H1 (cell line): ENCODE measurements at regions not wholly inside any gene's neighbourhood (a gene's known extent, or its start where the extent isn't known, plus 50 kb on each side); places are given as distances from the start of the nearest gene placed in this dataset.

Source experiments
- CTCF ChIA-PET: fragments of 300-600 bp; sonication (Branson Sonifier 250); formaldehyde crosslinking; loops from one replicate; lab custom pipeline; 2021; ENCODE audit not compliant: partially characterized antibody; lab: Charles Lee
- POLR2A ChIA-PET: fragments of 300-600 bp; sonication (Branson Sonifier 250); formaldehyde crosslinking; loops from one replicate; lab custom pipeline; 2021; ENCODE audit warnings: inconsistent platforms; ENCODE audit not compliant: partially characterized antibody; lab: Charles Lee
- DNase-seq, 2 experiments: peaks; one replicate each; pipeline versions ENCODE4 v3.0.0 to v3.0.0-alpha.2; 2010 to 2022; ENCODE audit warnings: low spot score in 2 of 2, low read depth in 1 of 2, mixed read lengths in 1 of 2
- FAIRE-seq: peaks from 2 replicates; lab custom pipeline; 2011; peaks lifted over from hg19 to GRCh38; lab: Jason Lieb, UNC
- H2AFZ ChIP-seq: 2 replicates; pipeline ENCODE4 v1.8.1; 2012; ENCODE audit warnings: low read length, inconsistent platforms
- H2AK5ac ChIP-seq: 2 replicates; pipeline ENCODE4 v1.6.1; 2013; ENCODE audit warnings: low read depth, low read length
- H2BK120ac ChIP-seq: replicated peaks from 2 replicates; pipeline ENCODE3; 2013; ENCODE audit warnings: low read depth, low read length, inconsistent platforms
- H2BK12ac ChIP-seq: 2 replicates; pipeline ENCODE4 v1.6.1; 2013; ENCODE audit warnings: low read depth, low read length
- H2BK15ac ChIP-seq: 2 replicates; pipeline ENCODE4 v1.6.1; 2013; ENCODE audit warnings: low read length
- H2BK20ac ChIP-seq: 2 replicates; pipeline ENCODE4 v1.6.1; 2013; ENCODE audit warnings: low read length
- H2BK5ac ChIP-seq: 2 replicates; pipeline ENCODE4 v1.6.1; 2013; ENCODE audit warnings: low read depth, low read length
- H3K14ac ChIP-seq: 2 replicates; pipeline ENCODE4 v1.6.1; 2013; ENCODE audit warnings: inconsistent platforms; ENCODE audit not compliant: insufficient read length
- H3K18ac ChIP-seq: 2 replicates; pipeline ENCODE4 v1.6.1; 2013; ENCODE audit warnings: low read length; ENCODE audit errors: extremely low read depth
- H3K23ac ChIP-seq: 2 replicates; pipeline ENCODE4 v1.6.1; 2013; ENCODE audit warnings: inconsistent platforms; ENCODE audit not compliant: insufficient read length
- H3K23me2 ChIP-seq: 2 replicates; pipeline ENCODE4 v1.6.1; 2013; ENCODE audit warnings: low read depth, low read length
- H3K27ac ChIP-seq: 2 replicates; pipeline ENCODE4 v1.6.1; 2011; ENCODE audit warnings: low read depth, low read length, inconsistent platforms
- H3K27me3 ChIP-seq, 4 experiments: replicated peaks in 1 of 4; 1 replicate in 1 of 4; 2 replicates in 3 of 4; pipeline versions ENCODE4 v1.6.1 to v1.8.1; 2011 to 2013; ENCODE audit warnings: low read length in 3 of 4, mild to moderate bottlenecking in 3 of 4, inconsistent platforms in 2 of 4, mixed read lengths in 2 of 4, moderate library complexity in 1 of 4; ENCODE audit not compliant: control insufficient read depth in 3 of 4, insufficient read depth in 3 of 4; ENCODE audit errors: extremely low read depth in 1 of 4
- H3K36me3 ChIP-seq, 4 experiments: 2 replicates each; pipeline versions ENCODE4 v1.6.1 to v1.8.1; 2011 to 2013; ENCODE audit warnings: mild to moderate bottlenecking in 4 of 4, low read length in 3 of 4, moderate library complexity in 2 of 4, control low read depth in 1 of 4, inconsistent platforms in 1 of 4; ENCODE audit not compliant: insufficient read depth in 4 of 4, control insufficient read depth in 2 of 4
- H3K4ac ChIP-seq: replicated peaks from 2 replicates; pipeline ENCODE3; 2013; ENCODE audit warnings: low read length, low read depth, mixed read lengths, inconsistent platforms; ENCODE audit not compliant: insufficient read length
- H3K4me1 ChIP-seq, 4 experiments: replicated peaks in 1 of 4; 1 replicate in 1 of 4; 2 replicates in 3 of 4; pipeline versions ENCODE4 v1.6.1 to v1.8.1; 2011 to 2013; ENCODE audit warnings: low read length in 3 of 4, inconsistent platforms in 2 of 4, mixed read lengths in 1 of 4; ENCODE audit not compliant: insufficient read depth in 4 of 4, control insufficient read depth in 3 of 4
- H3K4me2 ChIP-seq, 2 experiments: 2 replicates each; pipeline versions ENCODE4 v1.6.1 to v1.8.1; 2011 to 2013; ENCODE audit warnings: low read depth in 2 of 2, low read length in 2 of 2, control low read depth in 1 of 2, inconsistent platforms in 1 of 2, mild to moderate bottlenecking in 1 of 2; ENCODE audit not compliant: insufficient read depth in 1 of 2
- H3K4me3 ChIP-seq, 4 experiments: fragments of 200-600, 300-600 bp in 1 of 4; sonication (generic), shearing (Covaris generic), sonication (Bioruptor Twin) in 1 of 4; 2 replicates each; pipeline versions ENCODE4 v1.5.1 to v1.8.1; 2011 to 2016; ENCODE audit warnings: low read length in 4 of 4, low read depth in 3 of 4, control low read depth in 2 of 4, inconsistent platforms in 2 of 4, mild to moderate bottlenecking in 2 of 4, mixed read lengths in 1 of 4, moderate library complexity in 1 of 4; ENCODE audit not compliant: insufficient read depth in 2 of 4; ENCODE audit errors: extremely low read depth in 1 of 4
- H3K56ac ChIP-seq: replicated peaks from 2 replicates; pipeline ENCODE3; 2013; ENCODE audit warnings: low read depth, mild to moderate bottlenecking, mixed read lengths, low read length, inconsistent platforms; ENCODE audit not compliant: insufficient read length
- H3K79me1 ChIP-seq: 2 replicates; pipeline ENCODE4 v1.6.1; 2013; ENCODE audit warnings: low read depth, low read length, control low read depth
- H3K79me2 ChIP-seq, 2 experiments: 2 replicates each; pipeline versions ENCODE4 v1.6.1 to v1.8.1; 2012 to 2013; ENCODE audit warnings: low read length in 2 of 2, mild to moderate bottlenecking in 2 of 2, inconsistent platforms in 1 of 2; ENCODE audit not compliant: insufficient read depth in 2 of 2, control insufficient read depth in 1 of 2
- H3K9ac ChIP-seq, 4 experiments: replicated peaks in 1 of 4; 1 replicate in 1 of 4; 2 replicates in 3 of 4; pipeline versions ENCODE4 v1.6.1 to v1.8.1; 2011 to 2013; ENCODE audit warnings: low read depth in 3 of 4, low read length in 3 of 4, control low read depth in 2 of 4, mild to moderate bottlenecking in 2 of 4, moderate library complexity in 2 of 4, inconsistent platforms in 1 of 4; ENCODE audit errors: extremely low read depth in 1 of 4
- H3K9me3 ChIP-seq, 2 experiments: 2 replicates each; pipeline versions ENCODE4 v1.6.1 to v1.8.1; 2012 to 2013; ENCODE audit warnings: mild to moderate bottlenecking in 2 of 2, moderate library complexity in 2 of 2, control low read depth in 1 of 2, inconsistent platforms in 1 of 2, low read depth in 1 of 2, low read length in 1 of 2, mixed read lengths in 1 of 2; ENCODE audit not compliant: insufficient read depth in 2 of 2
- H4K20me1 ChIP-seq, 2 experiments: replicated peaks in 1 of 2; 2 replicates each; pipeline versions ENCODE3 to v1.8.1; 2011 to 2013; ENCODE audit warnings: inconsistent platforms in 2 of 2, low read length in 2 of 2, mild to moderate bottlenecking in 1 of 2; ENCODE audit not compliant: insufficient read depth in 2 of 2, control insufficient read depth in 1 of 2
- H4K5ac ChIP-seq: 2 replicates; pipeline ENCODE4 v1.6.1; 2013; ENCODE audit warnings: low read length, low read depth, mixed read lengths, inconsistent platforms; ENCODE audit not compliant: insufficient read length
- H4K8ac ChIP-seq: 2 replicates; pipeline ENCODE4 v1.8.0; 2013; ENCODE audit warnings: mild to moderate bottlenecking, moderate library complexity, low read length, inconsistent platforms; ENCODE audit not compliant: insufficient read depth; ENCODE audit errors: extremely low read depth
- H4K91ac ChIP-seq: replicated peaks from 2 replicates; pipeline ENCODE3; 2013; ENCODE audit warnings: low read length, mixed read lengths, inconsistent platforms; ENCODE audit not compliant: insufficient read length
- CREB1 ChIP-seq: IDR thresholded peaks from 2 replicates; pipeline ENCODE4 v1.6.1; 2012; ENCODE audit warnings: inconsistent platforms
- HDAC6 ChIP-seq: IDR thresholded peaks from one replicate; pipeline ENCODE4 v1.7.1; 2012; ENCODE audit warnings: low read depth, mild to moderate bottlenecking, inconsistent platforms, low read length, moderate library complexity
- JUN ChIP-seq: IDR thresholded peaks from 2 replicates; pipeline ENCODE4 v1.6.1; 2011; ENCODE audit warnings: low read depth, mild to moderate bottlenecking, improper control_type of control experiment, low read length
- MAX ChIP-seq: IDR thresholded peaks from 2 replicates; pipeline ENCODE4 v1.6.1; 2012; ENCODE audit warnings: inconsistent platforms
- RAD21 ChIP-seq, 2 experiments: IDR thresholded peaks in 1 of 2; conservative IDR thresholded peaks in 1 of 2; 2 replicates each; pipeline ENCODE4 v1.6.1; 2011; ENCODE audit warnings: low read depth in 2 of 2, low read length in 2 of 2, improper control_type of control experiment in 1 of 2, inconsistent platforms in 1 of 2, mild to moderate bottlenecking in 1 of 2, moderate library complexity in 1 of 2
- SP4 ChIP-seq: IDR thresholded peaks from 2 replicates; pipeline ENCODE4 v1.6.1; 2012; ENCODE audit warnings: low read length, inconsistent platforms
- TCF12 ChIP-seq: IDR thresholded peaks from 2 replicates; pipeline ENCODE4 v1.6.1; 2011; ENCODE audit warnings: low read depth, mild to moderate bottlenecking, low read length
- TEAD4 ChIP-seq: IDR thresholded peaks from 2 replicates; pipeline ENCODE4 v1.6.1; 2012; ENCODE audit warnings: low read depth, low read length, inconsistent platforms, mixed read lengths
- WGBS, 2 experiments: shearing (Covaris generic) in 1 of 2; methylation state at CpG; one replicate each; pipeline versions ENCODE4 v1.1.6 to v1.1.7; 2013 to 2015; ENCODE audit warnings: low lambda C conversion rate in 2 of 2, mixed read lengths in 2 of 2, inconsistent platforms in 1 of 2, low coverage in 1 of 2, missing lambda C conversion rate in 1 of 2; ENCODE audit not compliant: insufficient replicate concordance in 2 of 2, insufficient coverage in 1 of 2, insufficient read length in 1 of 2; ENCODE audit errors: extremely low coverage in 1 of 2, missing lambda C conversion rate in 1 of 2; 5-methylcytosine and 5-hydroxymethylcytosine counted together
- TF ChIP-seq, protein P1 (sequence below), 3 experiments: IDR thresholded peaks; 1 replicate in 2 of 3; 2 replicates in 1 of 3; pipeline versions ENCODE4 v1.5.1 to v1.6.1; 2011; ENCODE audit warnings: low read length in 3 of 3, mild to moderate bottlenecking in 3 of 3, inconsistent platforms in 2 of 3, low read depth in 1 of 3, moderate library complexity in 1 of 3; ENCODE audit not compliant: insufficient read depth in 1 of 3; ENCODE audit errors: control extremely low read depth in 1 of 3

DNA sequence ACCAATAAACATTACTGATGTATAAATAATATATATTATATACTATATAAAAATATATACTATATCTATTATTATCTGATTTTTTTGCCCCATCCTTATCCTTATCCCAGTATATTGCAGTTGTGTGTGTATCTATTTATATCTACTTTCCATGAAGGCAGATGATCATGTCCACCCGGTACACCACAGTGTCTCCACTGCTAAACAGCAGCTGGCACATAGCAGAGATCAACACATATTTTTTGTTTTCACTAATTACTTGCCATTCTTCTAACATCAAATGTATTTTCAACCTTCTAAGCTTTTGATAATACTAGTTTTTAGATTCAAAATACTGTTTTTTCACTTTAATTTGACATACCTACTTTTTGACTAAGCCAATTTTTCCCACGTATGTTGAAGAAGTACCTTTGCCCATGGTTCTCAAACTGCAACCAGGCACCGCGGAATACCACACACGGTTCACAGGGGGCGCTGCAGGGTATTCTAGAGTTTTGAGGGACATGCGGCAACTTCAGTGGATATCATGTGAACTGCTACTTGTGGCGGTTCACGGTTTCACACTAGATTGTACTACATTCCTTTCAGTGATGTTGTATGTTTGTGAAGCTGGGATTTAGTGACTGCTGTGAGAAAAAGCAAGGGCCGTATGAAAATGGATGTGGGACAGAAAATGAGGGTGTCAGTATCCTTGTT is 182.5 kb upstream of the NPY2R start:
- peak overlapping the region; percentile 63; the same call in 1 of the 2 replicates for H2AFZ ChIP-seq
- FAIRE-seq (peak; percentile 92), DNase-seq (peak; percentile 38 to 83)
- H3K27ac ChIP-seq, result no peak overlapping the region
- ChIA-PET CTCF (interaction anchor here (0.6 to 7.2 kb wide), 38 partner anchors 10 to 761 kb away, joined by 3 to 51 read pairs (median 4); partner anchors contain the start of gene NPY2R), POLR2A (no interaction called here)
- no peak overlapping the region for H4K91ac ChIP-seq
- H4K5ac ChIP-seq, result no peak overlapping the region
- no peak overlapping the region for H2BK5ac ChIP-seq
- H3K14ac ChIP-seq, result no peak overlapping the region
- no peak overlapping the region for H2BK20ac ChIP-seq
- no peak overlapping the region for H3K23ac ChIP-seq
- no peak overlapping the region for H2AK5ac ChIP-seq
- H3K4ac ChIP-seq, result no peak overlapping the region
- no peak overlapping the region for H2BK15ac ChIP-seq
- no peak overlapping the region for H3K9ac ChIP-seq
- H3K4me2 ChIP-seq, result no peak overlapping the region
- H2BK12ac ChIP-seq, result no peak overlapping the region
- H4K8ac ChIP-seq, result no peak overlapping the region
- H3K4me3 ChIP-seq, result no peak overlapping the region
- H3K4me1 ChIP-seq, result peaks cover 0 to 1% (median 0%) of the 10 kb centered on the region in 4 experiments; a peak in 1 of 7 replicates
- peaks cover 0 to 6% of the 10 kb centered on the region in 2 experiments; a peak in 2 of 4 replicates for H3K9me3 ChIP-seq
- H3K79me1 ChIP-seq, result no peaks in the 10 kb centered on the region
- H3K79me2 ChIP-seq, result no peaks in the 10 kb centered on the region
- H3K18ac ChIP-seq, result no peak overlapping the region
- H3K27me3 ChIP-seq, result no peaks in the 10 kb centered on the region
- no peaks in the 10 kb centered on the region for H4K20me1 ChIP-seq
- no peak overlapping the region for H2BK120ac ChIP-seq
- WGBS, 2 experiments, result 31% methylated on average over 10 of the region's 10 CpGs; no CpG with 5 or more reads in 1 of the 2 experiments
- no peak overlapping the region for H3K56ac ChIP-seq
- H3K23me2 ChIP-seq, result no peaks in the 10 kb centered on the region
- H3K36me3 ChIP-seq, result no peaks in the 10 kb centered on the region
- TF ChIP-seq HDAC6 (no peak), SP4 (no peak), JUN (no peak), RAD21 (IDR thresholded peaks at IDR 0.05 in 1 of 2, conservative IDR thresholded peaks at IDR 0.05 in 1 of 2; ENCODE audit: low read depth in 2 of 2, low read length in 2 of 2) (peak; percentile 82 to 88), TEAD4 (peak; percentile 67), TCF12 (no peak), MAX (peak; percentile 63), CREB1 (0 out of 2 replicates have a peak, but pooled peaks have one; percentile 38)
- TF ChIP-seq, protein P1, sequence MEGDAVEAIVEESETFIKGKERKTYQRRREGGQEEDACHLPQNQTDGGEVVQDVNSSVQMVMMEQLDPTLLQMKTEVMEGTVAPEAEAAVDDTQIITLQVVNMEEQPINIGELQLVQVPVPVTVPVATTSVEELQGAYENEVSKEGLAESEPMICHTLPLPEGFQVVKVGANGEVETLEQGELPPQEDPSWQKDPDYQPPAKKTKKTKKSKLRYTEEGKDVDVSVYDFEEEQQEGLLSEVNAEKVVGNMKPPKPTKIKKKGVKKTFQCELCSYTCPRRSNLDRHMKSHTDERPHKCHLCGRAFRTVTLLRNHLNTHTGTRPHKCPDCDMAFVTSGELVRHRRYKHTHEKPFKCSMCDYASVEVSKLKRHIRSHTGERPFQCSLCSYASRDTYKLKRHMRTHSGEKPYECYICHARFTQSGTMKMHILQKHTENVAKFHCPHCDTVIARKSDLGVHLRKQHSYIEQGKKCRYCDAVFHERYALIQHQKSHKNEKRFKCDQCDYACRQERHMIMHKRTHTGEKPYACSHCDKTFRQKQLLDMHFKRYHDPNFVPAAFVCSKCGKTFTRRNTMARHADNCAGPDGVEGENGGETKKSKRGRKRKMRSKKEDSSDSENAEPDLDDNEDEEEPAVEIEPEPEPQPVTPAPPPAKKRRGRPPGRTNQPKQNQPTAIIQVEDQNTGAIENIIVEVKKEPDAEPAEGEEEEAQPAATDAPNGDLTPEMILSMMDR (IDR thresholded peaks at IDR 0.05; ENCODE audit: control extremely low read depth in 1 of 3, insufficient read depth in 1 of 3, low read depth in 1 of 3, low read length in 3 of 3), result peak; percentile 87 to 99 (median 88)
